ENCODE measurements at regions not wholly inside any gene's neighbourhood (a gene's known extent, or its start where the extent isn't known, plus 50 kb on each side); places are given as distances from the start of the nearest gene placed in this dataset.

DNA sequence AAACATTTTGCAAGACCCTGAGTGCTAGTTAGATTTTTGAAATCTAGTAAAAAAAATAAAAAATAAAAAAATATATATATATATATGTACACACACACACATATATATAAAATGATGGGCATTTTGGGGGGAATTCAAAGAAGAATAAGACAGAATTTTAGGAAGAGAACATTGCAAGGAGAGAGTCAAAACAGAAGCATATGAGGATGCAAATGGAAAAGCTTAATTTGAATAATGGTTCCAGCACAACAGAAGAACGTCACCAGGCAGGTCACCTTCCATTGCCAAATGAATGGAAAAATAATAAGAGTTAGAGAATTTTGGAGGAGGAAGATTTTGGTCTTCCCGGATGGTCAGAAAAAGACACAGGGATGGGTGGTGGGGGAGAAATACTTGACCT is 1097.2 kb downstream of the BCL11A start:
- TF ChIP-seq, protein P1, sequence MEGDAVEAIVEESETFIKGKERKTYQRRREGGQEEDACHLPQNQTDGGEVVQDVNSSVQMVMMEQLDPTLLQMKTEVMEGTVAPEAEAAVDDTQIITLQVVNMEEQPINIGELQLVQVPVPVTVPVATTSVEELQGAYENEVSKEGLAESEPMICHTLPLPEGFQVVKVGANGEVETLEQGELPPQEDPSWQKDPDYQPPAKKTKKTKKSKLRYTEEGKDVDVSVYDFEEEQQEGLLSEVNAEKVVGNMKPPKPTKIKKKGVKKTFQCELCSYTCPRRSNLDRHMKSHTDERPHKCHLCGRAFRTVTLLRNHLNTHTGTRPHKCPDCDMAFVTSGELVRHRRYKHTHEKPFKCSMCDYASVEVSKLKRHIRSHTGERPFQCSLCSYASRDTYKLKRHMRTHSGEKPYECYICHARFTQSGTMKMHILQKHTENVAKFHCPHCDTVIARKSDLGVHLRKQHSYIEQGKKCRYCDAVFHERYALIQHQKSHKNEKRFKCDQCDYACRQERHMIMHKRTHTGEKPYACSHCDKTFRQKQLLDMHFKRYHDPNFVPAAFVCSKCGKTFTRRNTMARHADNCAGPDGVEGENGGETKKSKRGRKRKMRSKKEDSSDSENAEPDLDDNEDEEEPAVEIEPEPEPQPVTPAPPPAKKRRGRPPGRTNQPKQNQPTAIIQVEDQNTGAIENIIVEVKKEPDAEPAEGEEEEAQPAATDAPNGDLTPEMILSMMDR (IDR thresholded peaks at IDR 0.05) = no peak
- no peak for TF ChIP-seq POLR2A (IDR thresholded peaks at IDR 0.05)

All from Peyer's patch (tissue), 4 donors.